Progenitor cell of endocrine pancreas (in vitro differentiated cells): ENCODE measurements at regions not wholly inside any gene's neighbourhood (a gene's known extent, or its start where the extent isn't known, plus 50 kb on each side); places are given as distances from the start of the nearest gene placed in this dataset.

Experiments
- DNase-seq: peaks from one replicate; pipeline ENCODE4 v3.0.0; 2021; ENCODE audit warnings: low spot score; ENCODE audit not compliant: unreplicated experiment
- H3K27ac Mint-ChIP-seq: 2 replicates; pipeline ENCODE4 v1.8.0; 2021; ENCODE audit warnings: mild to moderate bottlenecking, moderate library complexity, mixed read lengths
- H3K27me3 Mint-ChIP-seq: 2 replicates; pipeline ENCODE4 v1.8.0; 2021; ENCODE audit warnings: mixed read lengths
- H3K36me3 Mint-ChIP-seq: 2 replicates; pipeline ENCODE4 v1.8.0; 2022; ENCODE audit warnings: mixed read lengths; ENCODE audit not compliant: insufficient read depth
- H3K4me1 Mint-ChIP-seq: 2 replicates; pipeline ENCODE4 v1.8.0; 2021; ENCODE audit warnings: low read depth, mixed read lengths
- H3K4me3 Mint-ChIP-seq: 2 replicates; pipeline ENCODE4 v1.8.0; 2021; ENCODE audit warnings: low read depth, mild to moderate bottlenecking, moderate library complexity, mixed read lengths
- H3K9me3 Mint-ChIP-seq: 2 replicates; pipeline ENCODE4 v1.8.0; 2021; ENCODE audit warnings: low read depth, mixed read lengths
- TF ChIP-seq, protein P1 (sequence below): fragments of 200-600 bp; sonication (generic); IDR thresholded peaks from one replicate; pipeline ENCODE4 v1.5.0; 2021; ENCODE audit warnings: antibody characterized with exemption, mild to moderate bottlenecking; ENCODE audit not compliant: unreplicated experiment

DNA sequence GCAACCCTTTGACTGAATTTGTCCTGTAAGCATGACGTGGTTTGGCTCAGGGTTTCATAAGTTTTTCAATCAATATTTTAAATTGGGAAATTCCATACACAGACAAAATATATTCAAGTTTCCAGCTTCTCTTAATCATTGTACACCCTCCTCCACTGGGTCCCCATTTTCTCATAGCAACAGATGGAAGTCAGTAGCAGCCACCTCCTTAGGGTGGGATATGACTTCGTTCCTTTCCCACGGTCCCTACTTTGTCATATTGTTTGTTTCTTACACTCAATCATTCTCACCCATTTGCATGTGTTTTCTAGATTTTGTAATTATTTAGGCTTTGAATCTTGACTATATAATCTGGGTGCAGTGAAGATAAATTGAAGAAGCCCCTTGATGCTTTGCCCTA lies 664.5 kb upstream of the IGFBP7 start:
- Mint-ChIP-seq H3K36me3 (no peaks in the 10 kb centered on the region), H3K4me3 (no peak overlapping the region), H3K4me1 (no peaks in the 10 kb centered on the region), H3K9me3 (peaks cover 4% of the 10 kb centered on the region), H3K27me3 (no peaks in the 10 kb centered on the region), H3K27ac (no peak overlapping the region)
- TF ChIP-seq, protein P1, sequence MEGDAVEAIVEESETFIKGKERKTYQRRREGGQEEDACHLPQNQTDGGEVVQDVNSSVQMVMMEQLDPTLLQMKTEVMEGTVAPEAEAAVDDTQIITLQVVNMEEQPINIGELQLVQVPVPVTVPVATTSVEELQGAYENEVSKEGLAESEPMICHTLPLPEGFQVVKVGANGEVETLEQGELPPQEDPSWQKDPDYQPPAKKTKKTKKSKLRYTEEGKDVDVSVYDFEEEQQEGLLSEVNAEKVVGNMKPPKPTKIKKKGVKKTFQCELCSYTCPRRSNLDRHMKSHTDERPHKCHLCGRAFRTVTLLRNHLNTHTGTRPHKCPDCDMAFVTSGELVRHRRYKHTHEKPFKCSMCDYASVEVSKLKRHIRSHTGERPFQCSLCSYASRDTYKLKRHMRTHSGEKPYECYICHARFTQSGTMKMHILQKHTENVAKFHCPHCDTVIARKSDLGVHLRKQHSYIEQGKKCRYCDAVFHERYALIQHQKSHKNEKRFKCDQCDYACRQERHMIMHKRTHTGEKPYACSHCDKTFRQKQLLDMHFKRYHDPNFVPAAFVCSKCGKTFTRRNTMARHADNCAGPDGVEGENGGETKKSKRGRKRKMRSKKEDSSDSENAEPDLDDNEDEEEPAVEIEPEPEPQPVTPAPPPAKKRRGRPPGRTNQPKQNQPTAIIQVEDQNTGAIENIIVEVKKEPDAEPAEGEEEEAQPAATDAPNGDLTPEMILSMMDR: no peak
- DNase-seq: no peak

DNA sequence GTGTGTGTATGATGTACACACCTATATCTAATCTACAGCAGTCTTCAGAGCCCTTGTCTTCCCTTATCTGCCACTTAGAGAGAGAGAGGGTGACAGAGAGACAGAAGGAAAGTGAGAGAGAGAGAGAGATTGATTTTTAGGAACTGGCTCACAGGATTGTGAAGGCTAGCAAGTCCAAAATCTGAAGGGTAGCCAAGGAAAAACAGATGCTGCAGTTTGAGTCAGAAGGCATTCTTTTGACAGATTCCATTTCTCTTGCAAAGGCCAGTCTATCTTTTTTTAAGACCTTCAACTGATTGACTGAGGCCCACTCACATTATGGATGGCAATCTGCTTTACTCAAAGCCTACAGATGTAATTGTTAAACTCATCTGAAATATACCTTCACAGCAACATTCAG lies 664.0 kb upstream of the IGFBP7 start:
- no peak overlapping the region for H3K27ac Mint-ChIP-seq
- H3K9me3 Mint-ChIP-seq: peaks cover 4% of the 10 kb centered on the region
- H3K36me3 Mint-ChIP-seq: no peaks in the 10 kb centered on the region
- no peak for DNase-seq
- TF ChIP-seq, protein P1: no peak
- no peaks in the 10 kb centered on the region for H3K4me1 Mint-ChIP-seq
- no peaks in the 10 kb centered on the region for H3K27me3 Mint-ChIP-seq
- no peak overlapping the region for H3K4me3 Mint-ChIP-seq

DNA sequence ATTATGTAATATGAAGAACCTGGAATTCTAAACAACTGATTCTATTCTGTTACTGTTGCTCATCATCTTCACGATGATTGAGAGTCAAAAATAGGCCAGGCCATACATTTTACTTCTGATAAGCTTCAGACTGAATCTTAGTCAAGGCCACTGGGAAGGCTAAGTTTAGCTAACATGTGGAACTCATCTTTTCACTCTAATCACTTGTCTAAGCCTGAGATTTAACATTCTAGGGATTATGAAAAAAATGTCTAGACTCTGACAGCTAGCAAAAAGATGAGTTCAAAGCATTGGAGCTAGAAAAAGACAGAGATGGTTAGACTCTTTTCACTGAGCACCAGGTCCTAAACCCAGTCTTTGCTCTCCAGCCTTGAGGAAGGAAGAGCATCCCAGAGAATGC lies 656.2 kb upstream of the IGFBP7 start:
- no peak overlapping the region for H3K27ac Mint-ChIP-seq
- H3K4me1 Mint-ChIP-seq: no peaks in the 10 kb centered on the region
- no peak overlapping the region for H3K4me3 Mint-ChIP-seq
- TF ChIP-seq, protein P1: no peak
- no peaks in the 10 kb centered on the region for H3K27me3 Mint-ChIP-seq
- DNase-seq: no peak
- peaks cover 11% of the 10 kb centered on the region for H3K9me3 Mint-ChIP-seq
- no peaks in the 10 kb centered on the region for H3K36me3 Mint-ChIP-seq

DNA sequence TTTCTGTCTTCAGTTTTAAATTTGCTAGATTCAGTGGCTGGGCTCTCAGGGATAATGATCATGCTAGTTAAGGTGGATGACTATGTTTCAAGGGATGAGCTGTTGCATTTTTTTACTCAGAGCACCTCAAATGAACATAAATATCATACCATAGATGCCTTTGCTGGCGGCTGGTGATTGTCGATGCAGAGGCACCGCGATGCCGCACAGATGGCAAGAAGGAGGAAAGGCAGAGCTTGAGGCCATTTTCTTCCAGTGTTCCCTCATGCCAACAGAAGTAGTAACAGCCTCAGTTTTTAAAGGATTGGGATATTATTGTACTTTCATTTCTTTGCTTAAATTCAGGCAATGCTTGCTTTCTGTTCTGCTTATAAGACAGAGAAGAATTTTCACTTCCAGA lies 654.7 kb upstream of the IGFBP7 start:
- no peak for DNase-seq
- no peaks in the 10 kb centered on the region for H3K27me3 Mint-ChIP-seq
- TF ChIP-seq, protein P1: no peak
- no peaks in the 10 kb centered on the region for H3K36me3 Mint-ChIP-seq
- no peaks in the 10 kb centered on the region for H3K4me1 Mint-ChIP-seq
- H3K4me3 Mint-ChIP-seq: no peak overlapping the region
- no peak overlapping the region for H3K27ac Mint-ChIP-seq
- peaks cover 7% of the 10 kb centered on the region for H3K9me3 Mint-ChIP-seq

DNA sequence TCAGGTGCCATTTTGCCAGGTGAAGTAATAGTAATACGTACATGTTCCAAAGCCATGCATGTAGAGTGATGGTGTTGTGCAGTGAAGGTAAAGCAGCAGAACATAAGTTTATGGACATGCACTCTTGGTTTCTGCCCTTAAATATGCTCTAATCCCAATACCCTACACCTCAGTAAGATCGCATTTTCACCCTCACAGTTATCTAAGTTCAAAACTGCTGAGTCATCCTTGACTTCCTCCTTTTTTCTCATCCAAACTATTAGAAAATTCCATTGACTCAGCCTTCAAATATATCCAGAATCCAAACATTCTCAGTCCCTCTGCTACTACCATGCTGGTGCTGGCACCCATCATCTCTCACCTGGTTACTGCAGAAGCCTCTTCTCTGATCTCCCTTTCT lies 652.9 kb upstream of the IGFBP7 start:
- DNase-seq: no peak
- Mint-ChIP-seq H3K36me3 (no peaks in the 10 kb centered on the region), H3K9me3 (no peaks in the 10 kb centered on the region), H3K4me3 (no peak overlapping the region), H3K4me1 (no peaks in the 10 kb centered on the region), H3K27ac (no peak overlapping the region), H3K27me3 (no peaks in the 10 kb centered on the region)
- TF ChIP-seq, protein P1: no peak
